IPS-18a (cell line): ENCODE measurements at regions not wholly inside any gene's neighbourhood (a gene's known extent, or its start where the extent isn't known, plus 50 kb on each side); places are given as distances from the start of the nearest gene placed in this dataset.

ENCODE experiments used
- H3K27ac ChIP-seq: one replicate; pipeline ENCODE4 v1.5.1; 2013; ENCODE audit warnings: low read length
- H3K27me3 ChIP-seq: one replicate; pipeline ENCODE4 v1.6.1; 2013; ENCODE audit warnings: mild to moderate bottlenecking, low read length; ENCODE audit not compliant: control insufficient read depth, insufficient read depth
- H3K36me3 ChIP-seq: one replicate; pipeline ENCODE4 v1.6.1; 2013; ENCODE audit warnings: low read depth, low read length; ENCODE audit not compliant: control insufficient read depth
- H3K4me1 ChIP-seq: one replicate; pipeline ENCODE4 v1.6.1; 2013; ENCODE audit warnings: low read depth, low read length; ENCODE audit not compliant: control insufficient read depth
- H3K4me3 ChIP-seq: one replicate; pipeline ENCODE4 v1.5.1; 2013; ENCODE audit warnings: low read length
- H3K9ac ChIP-seq: one replicate; pipeline ENCODE4 v1.6.1; 2013; ENCODE audit warnings: mild to moderate bottlenecking, low read length, moderate library complexity
- H3K9me3 ChIP-seq: one replicate; pipeline ENCODE4 v1.6.1; 2013; ENCODE audit warnings: low read depth, low read length; ENCODE audit not compliant: control insufficient read depth

DNA sequence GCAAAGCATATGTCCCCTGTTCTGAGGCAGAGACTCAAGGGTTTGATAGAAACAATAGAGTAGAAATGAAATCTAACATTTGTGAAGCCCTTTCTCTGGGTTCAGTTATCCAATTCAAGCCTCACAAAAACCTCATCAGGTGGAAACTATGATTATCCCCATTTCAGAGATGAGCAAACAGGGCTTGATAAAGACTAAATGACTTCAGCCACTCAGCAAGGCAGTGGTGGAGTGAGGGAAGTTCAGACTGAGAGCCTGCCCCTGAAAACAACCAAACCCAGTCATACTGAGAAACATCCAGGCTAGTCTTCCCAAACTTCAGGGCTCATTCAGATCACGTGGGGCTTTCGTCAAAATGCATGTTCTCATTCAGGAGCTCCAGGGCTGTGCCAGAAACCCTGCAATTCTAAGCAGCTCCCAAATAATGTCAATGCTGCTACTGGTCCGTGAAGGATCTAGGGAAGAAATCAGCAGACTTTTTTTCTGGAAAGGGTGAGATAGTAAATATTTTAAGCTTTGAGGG is 109.6 kb upstream of the KIT start:
- H3K9me3 ChIP-seq, result no peaks in the 10 kb centered on the region
- peaks cover 28% of the 10 kb centered on the region for H3K4me1 ChIP-seq
- no peaks in the 10 kb centered on the region for H3K27me3 ChIP-seq
- H3K4me3 ChIP-seq, result no peak overlapping the region
- H3K36me3 ChIP-seq, result no peaks in the 10 kb centered on the region
- H3K27ac ChIP-seq, result no peak overlapping the region
- no peak overlapping the region for H3K9ac ChIP-seq

DNA sequence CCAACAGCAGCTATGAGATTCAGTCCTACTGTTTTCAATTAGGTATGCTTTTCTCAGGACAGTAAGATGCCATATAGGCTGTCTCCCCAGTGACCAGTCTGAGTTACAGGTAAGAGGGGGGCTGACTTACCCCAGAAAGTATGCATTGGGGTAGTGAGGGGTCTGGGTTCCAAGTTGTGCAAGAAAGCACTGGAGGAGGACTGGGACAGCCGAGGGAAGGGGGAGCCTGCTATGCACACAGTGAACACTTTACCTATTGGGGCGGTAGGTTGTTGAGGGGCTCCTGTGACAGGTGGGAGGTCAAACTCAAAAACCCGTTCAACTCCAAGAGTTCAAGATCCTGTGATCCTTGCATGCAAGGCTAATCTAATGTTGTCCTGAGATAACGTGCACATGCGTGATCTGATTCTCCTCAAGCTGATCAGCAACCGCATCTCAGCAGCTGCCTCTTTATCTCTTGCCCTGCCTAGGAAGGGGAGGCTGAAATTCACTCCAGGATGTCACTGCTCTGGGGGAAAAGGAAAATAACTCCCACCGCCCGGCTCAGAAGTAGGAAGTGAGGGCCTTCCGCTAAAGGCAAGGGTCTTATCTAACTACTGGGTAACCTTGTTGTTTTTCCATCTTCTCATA is 108.8 kb upstream of the KIT start:
- no peak overlapping the region for H3K9ac ChIP-seq
- H3K4me3 ChIP-seq, result no peak overlapping the region
- H3K27ac ChIP-seq, result no peak overlapping the region
- no peaks in the 10 kb centered on the region for H3K36me3 ChIP-seq
- H3K9me3 ChIP-seq, result no peaks in the 10 kb centered on the region
- peaks cover 22% of the 10 kb centered on the region for H3K4me1 ChIP-seq
- H3K27me3 ChIP-seq, result no peaks in the 10 kb centered on the region

DNA sequence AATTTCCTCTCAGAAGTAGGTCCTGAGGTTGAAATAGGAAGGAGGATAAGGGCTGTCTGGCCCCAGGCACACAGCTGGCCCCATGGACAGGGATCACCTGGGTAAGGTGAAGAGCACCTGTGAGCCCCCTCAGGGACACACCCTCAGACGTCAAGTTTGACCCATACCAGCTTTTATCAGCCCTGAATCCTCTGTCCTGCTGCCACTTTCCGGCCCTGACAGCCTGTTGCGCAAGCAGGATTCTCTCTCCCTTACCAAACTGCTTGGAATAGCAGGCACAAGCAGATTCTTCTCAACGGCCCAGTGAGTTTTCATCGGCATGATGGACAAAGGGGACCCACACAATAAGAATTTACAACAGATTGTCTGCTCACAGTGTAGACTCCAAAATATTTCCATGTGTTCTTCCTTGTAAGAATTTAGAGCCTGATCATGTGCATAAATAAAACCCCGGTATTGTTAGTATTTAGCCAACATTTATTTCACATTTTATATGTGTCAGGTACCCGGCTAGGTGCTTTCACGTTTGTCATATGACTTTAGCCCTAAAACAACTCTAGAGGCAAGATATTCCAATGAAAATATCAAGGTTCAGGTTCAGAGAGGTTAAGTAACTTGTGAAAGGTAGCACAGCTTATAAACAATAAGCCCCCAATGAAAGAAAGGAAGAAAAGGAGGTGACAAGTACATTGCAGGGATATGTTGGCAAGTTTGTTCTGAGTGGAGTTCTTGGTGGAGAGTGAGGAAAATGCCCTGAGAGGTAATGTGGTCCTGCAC is 107.2 kb upstream of the KIT start:
- H3K4me1 ChIP-seq, result peaks cover 19% of the 10 kb centered on the region
- no peak overlapping the region for H3K27ac ChIP-seq
- H3K27me3 ChIP-seq, result no peaks in the 10 kb centered on the region
- H3K9me3 ChIP-seq, result no peaks in the 10 kb centered on the region
- no peak overlapping the region for H3K9ac ChIP-seq
- no peak overlapping the region for H3K4me3 ChIP-seq
- H3K36me3 ChIP-seq, result no peaks in the 10 kb centered on the region

DNA sequence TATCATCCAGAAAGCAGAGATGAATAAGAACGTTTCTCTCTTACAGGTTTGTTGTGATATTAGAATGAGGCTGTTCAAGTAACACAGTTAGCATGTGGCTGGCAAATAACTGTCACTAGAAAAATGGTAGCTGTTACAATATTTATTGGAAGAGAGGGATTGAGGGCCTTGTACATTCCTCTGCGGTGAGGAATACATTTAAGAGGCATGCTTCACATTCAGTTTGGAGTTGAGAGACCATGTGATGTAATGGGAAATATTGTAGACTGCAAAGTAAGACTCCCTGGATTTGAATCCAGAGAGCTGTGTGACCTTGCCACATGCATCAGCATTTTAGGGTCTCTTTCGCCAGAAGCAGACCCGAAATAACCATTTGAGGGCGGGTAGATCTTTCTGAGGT is 104.8 kb upstream of the KIT start:
- Histone ChIP-seq H3K27me3 (no peaks in the 10 kb centered on the region), H3K9me3 (no peaks in the 10 kb centered on the region), H3K9ac (no peak overlapping the region), H3K4me3 (no peak overlapping the region), H3K27ac (no peak overlapping the region), H3K36me3 (no peaks in the 10 kb centered on the region), H3K4me1 (peaks cover 11% of the 10 kb centered on the region)

DNA sequence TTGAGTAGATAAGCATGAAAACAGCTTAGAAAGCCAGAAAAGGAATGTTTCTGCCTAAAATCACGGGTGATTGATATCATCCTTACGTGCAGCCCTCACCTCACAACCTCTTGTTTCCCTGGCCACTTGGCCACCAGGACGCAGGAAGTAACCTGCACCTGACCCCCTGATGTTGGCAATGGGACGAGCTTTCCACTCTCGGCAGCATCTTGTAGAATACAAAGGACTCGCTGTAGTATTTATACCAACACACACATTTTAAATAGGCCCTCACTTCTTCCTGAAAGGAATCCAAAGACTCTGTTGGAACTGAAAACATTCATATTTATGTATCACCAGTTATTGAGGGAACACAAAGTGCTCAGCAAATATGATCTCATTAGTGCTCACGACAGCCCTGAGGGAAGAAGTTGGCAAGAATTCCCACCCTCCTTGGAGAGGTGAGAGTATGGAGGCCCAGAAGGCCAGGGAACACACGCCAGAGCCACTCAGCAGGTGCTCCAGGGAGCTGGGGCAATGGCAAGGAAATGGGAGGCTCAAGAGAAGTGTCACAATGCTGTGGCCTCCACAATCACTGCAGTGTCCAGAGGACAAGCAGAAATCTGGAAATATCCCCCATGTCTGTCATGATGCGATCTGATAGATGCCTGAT is 103.3 kb upstream of the KIT start:
- Histone ChIP-seq H3K27me3 (no peaks in the 10 kb centered on the region), H3K9ac (no peak overlapping the region), H3K9me3 (no peaks in the 10 kb centered on the region), H3K4me3 (no peak overlapping the region), H3K36me3 (no peaks in the 10 kb centered on the region), H3K4me1 (peaks cover 11% of the 10 kb centered on the region), H3K27ac (no peak overlapping the region)

DNA sequence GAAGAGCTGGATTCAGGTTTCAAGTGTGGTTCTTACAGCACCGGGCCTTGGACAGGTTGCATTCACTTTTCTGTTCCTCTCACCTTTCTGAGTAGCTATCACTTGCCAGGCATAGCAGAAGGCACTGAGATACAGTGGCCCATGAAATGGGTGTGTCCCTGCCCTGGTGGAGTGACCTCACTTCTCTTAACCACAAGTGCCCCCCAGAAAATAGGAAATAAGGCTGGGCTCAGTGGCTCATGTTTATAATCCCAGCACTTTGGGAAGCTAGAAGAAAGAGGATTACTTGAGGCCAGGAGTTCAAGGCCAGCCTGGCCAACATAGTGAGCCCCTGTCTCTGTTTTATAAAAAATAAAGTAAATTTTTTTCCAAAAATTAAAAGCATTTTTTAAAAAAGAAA is 101.7 kb upstream of the KIT start:
- H3K27ac ChIP-seq, result no peak overlapping the region
- H3K36me3 ChIP-seq, result no peaks in the 10 kb centered on the region
- no peak overlapping the region for H3K9ac ChIP-seq
- no peaks in the 10 kb centered on the region for H3K4me1 ChIP-seq
- no peaks in the 10 kb centered on the region for H3K27me3 ChIP-seq
- no peaks in the 10 kb centered on the region for H3K9me3 ChIP-seq
- H3K4me3 ChIP-seq, result no peak overlapping the region

DNA sequence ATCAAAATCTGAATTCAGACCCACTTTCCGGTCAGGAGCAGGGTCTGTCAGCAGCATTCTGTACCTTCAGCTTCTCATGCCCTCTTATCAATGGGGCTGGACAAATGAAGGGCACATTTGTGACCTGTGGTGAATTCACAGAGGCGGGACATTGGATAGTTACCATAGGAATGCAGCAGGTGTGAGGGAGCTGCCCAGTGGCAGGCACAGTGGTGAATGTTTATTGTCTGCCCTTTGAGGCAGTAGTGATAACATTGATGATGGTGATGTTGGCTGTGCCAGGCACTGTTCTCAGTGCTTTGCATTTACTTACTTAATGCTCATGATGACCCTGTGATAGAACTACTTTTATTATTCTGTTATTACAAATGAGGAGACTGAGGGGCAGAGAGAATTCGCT is 101.2 kb upstream of the KIT start:
- Histone ChIP-seq H3K4me3 (no peak overlapping the region), H3K27ac (no peak overlapping the region), H3K27me3 (no peaks in the 10 kb centered on the region), H3K4me1 (no peaks in the 10 kb centered on the region), H3K9me3 (no peaks in the 10 kb centered on the region), H3K36me3 (no peaks in the 10 kb centered on the region), H3K9ac (no peak overlapping the region)

DNA sequence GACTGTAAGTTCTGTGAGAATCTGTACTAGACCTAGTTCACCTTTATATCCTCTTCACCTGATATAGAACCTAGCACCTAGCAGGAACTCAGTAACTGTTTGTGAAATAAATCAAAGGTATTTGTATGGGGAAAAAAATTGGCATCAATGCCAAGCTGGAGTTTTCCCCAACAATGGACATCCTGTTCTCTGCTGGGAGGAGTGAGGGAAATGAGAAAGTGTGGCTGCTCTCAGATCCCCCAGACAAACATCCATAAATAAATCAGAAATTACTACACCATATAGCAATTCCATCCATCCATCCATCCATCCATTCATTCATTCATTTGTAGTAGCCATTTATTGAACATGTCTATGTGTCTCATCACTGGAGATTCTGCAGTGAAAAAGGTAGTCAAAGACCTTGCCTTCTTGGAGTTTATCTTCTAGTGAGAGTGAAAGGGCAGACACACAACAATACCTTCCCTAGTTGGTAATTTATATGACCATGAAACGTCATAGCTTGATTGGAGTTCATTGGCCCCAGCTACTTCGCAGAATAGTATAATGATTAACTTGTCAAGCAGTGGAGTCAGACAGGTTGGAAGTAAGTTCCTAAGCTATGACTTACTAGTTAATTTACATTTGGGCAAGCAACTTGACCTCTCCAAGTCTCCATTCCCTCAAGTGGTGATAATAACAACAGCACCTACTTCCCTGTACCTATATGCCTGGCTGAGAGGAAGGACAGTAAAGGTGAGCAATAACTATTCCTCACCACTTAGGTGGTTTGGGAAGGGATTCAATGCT is 98.7 kb upstream of the KIT start:
- H3K9me3 ChIP-seq, result no peaks in the 10 kb centered on the region
- no peak overlapping the region for H3K9ac ChIP-seq
- H3K36me3 ChIP-seq, result no peaks in the 10 kb centered on the region
- no peak overlapping the region for H3K27ac ChIP-seq
- H3K27me3 ChIP-seq, result no peaks in the 10 kb centered on the region
- no peak overlapping the region for H3K4me3 ChIP-seq
- H3K4me1 ChIP-seq, result no peaks in the 10 kb centered on the region

DNA sequence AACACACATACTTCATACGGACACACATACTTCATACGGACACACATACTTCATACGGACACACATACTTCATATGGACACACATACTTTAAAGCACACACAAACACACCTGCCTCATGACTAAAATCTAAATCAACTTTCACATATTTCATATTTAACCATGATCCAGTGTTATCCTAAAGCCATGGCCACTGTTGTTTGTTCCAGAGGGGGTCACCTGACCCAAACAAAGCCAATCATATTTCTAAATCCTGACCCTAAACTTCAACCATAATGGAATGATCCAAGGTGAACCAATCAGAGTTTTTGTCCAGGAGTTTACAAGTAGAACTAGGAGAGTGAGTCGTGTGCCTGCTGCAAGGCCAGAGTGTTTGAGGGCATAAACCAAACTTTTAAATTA is 97.2 kb upstream of the KIT start:
- Histone ChIP-seq H3K27ac (no peak overlapping the region), H3K9ac (no peak overlapping the region), H3K4me3 (no peak overlapping the region), H3K4me1 (no peaks in the 10 kb centered on the region), H3K9me3 (no peaks in the 10 kb centered on the region), H3K36me3 (no peaks in the 10 kb centered on the region), H3K27me3 (no peaks in the 10 kb centered on the region)

DNA sequence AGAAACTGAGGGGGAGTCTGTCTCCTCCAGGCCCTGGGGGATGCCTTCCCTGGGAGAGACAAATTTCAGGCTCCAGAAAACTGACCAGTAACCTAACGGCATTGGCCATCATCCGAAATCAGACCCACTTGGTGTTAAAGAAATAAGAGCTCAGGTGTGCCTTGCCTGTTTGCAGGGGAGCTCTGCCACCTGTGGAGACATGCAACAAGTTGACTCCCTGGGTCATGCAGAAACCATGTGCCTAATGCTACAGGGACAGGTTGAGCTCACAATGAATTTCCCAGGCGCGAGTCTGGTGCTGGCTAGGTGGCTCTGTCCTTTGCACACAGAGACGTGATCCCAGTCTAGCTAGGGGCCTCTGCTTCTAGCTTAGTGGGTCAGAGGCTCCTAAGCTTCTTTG is 95.8 kb upstream of the KIT start:
- Histone ChIP-seq H3K4me1 (no peaks in the 10 kb centered on the region), H3K9ac (no peak overlapping the region), H3K9me3 (no peaks in the 10 kb centered on the region), H3K27ac (no peak overlapping the region), H3K36me3 (no peaks in the 10 kb centered on the region), H3K27me3 (no peaks in the 10 kb centered on the region), H3K4me3 (no peak overlapping the region)

DNA sequence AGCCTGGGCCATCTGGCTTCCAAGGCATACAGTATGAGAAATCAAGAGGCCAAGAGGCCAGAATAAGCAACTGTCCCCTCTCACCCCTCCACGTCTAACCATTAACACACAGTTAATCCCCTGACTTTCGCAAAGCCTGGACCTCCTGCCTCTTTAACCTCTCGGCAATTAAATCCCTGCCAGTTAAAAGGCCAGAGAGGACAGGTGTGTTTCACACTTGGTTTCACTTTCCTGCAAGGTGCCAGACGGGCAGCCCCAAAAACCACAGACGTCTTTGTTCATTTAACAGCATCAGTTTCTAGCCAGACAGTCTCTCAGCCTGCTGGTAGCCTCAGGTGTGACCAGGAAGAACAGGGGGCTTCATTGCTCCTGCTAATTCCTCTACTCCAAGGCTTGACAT is 91.1 kb upstream of the KIT start:
- H3K9ac ChIP-seq, result no peak overlapping the region
- H3K27me3 ChIP-seq, result peaks cover 16% of the 10 kb centered on the region
- H3K4me3 ChIP-seq, result no peak overlapping the region
- no peak overlapping the region for H3K27ac ChIP-seq
- H3K9me3 ChIP-seq, result no peaks in the 10 kb centered on the region
- H3K4me1 ChIP-seq, result peaks cover 11% of the 10 kb centered on the region
- H3K36me3 ChIP-seq, result no peaks in the 10 kb centered on the region
